ENCODE measurements at regions not wholly inside any gene's neighbourhood (a gene's known extent, or its start where the extent isn't known, plus 50 kb on each side); places are given as distances from the start of the nearest gene placed in this dataset.
A peak's percentile ranks its signal among the peaks of the same experiment; 100 is the strongest.

GRCh38 chr10:28091913-28092312 lies 93.0 kb upstream of the ODAD2 start:
- Histone ChIP-seq H3K4me3 (replicated peaks in 1 of 3; ENCODE audit: insufficient read depth in 1 of 3, low read depth in 1 of 3, low read length in 3 of 3) (no peak overlapping the region), H3K4me1 (ENCODE audit: control insufficient read depth, extremely low read depth, insufficient read depth, low read length) (peaks cover 56% of the 10 kb centered on the region), H3K79me2 (ENCODE audit: control insufficient read depth, insufficient read depth, low read length) (no peaks in the 10 kb centered on the region), H3K27me3 (ENCODE audit: control insufficient read depth in 2 of 2, insufficient read depth in 2 of 2, low read length in 2 of 2) (no peaks in the 10 kb centered on the region), H3K27ac (ENCODE audit: insufficient read depth, low read depth, low read length) (peak overlapping the region; percentile 69), H3K4me2 (ENCODE audit: insufficient read depth, low read length) (peak overlapping the region; percentile 33), H3K9me1 (replicated peaks; ENCODE audit: control insufficient read depth, extremely low read depth, insufficient read depth, low read length) (no peaks in the 10 kb centered on the region), H4K20me1 (replicated peaks; ENCODE audit: control insufficient read depth, extremely low read depth, insufficient read depth, low read length) (no peaks in the 10 kb centered on the region), H3K36me3 (ENCODE audit: control insufficient read depth in 2 of 2, extremely low read depth in 1 of 2, insufficient read depth in 2 of 2, low read length in 2 of 2) (no peaks in the 10 kb centered on the region), H3K9me3 (replicated peaks; ENCODE audit: control insufficient read depth, insufficient read depth, low read length) (no peaks in the 10 kb centered on the region), H2AFZ (ENCODE audit: low read depth, low read length) (no peak overlapping the region), H3K9ac (replicated peaks; ENCODE audit: extremely low read depth, insufficient read depth, low read length) (no peak overlapping the region)
- ChIA-PET CTCF (interaction anchor here (0.8 to 1.2 kb wide), 2 partner anchors 14 to 38 kb away, joined by 3 to 5 read pairs; no protein-coding TSS in a partner anchor), POLR2A (no interaction called here)
- intact Hi-C loops (cut with micrococcal nuclease), result loop anchor here (1.0 kb wide), 1 partner anchor 19 kb away; no protein-coding TSS in a partner anchor
- FAIRE-seq (peak; percentile 15), DNase-seq (ENCODE audit: low read depth, low spot score) (peak; percentile 62)
- dilution Hi-C loops (cut with MboI; ENCODE audit: extremely low pct_ligation_motif_present, low sequenced_read_pairs), result no loop called here
- no TSS peak for BruUV-seq (replicated peaks)
- TF ChIP-seq, protein P1, sequence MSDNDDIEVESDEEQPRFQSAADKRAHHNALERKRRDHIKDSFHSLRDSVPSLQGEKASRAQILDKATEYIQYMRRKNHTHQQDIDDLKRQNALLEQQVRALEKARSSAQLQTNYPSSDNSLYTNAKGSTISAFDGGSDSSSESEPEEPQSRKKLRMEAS (IDR thresholded peaks at IDR 0.05; ENCODE audit: insufficient read depth, insufficient read length), result no peak
- TF ChIP-seq MYC (IDR thresholded peaks at IDR 0.05; ENCODE audit: low read depth, low read length) (no peak), EZH2 (IDR thresholded peaks at IDR 0.05; ENCODE audit: borderline replicate concordance, low read depth, low read length, severe bottlenecking) (no peak), FOS (IDR thresholded peaks at IDR 0.05; ENCODE audit: borderline replicate concordance, insufficient read depth, low read length) (peak; percentile 86), CTCF (IDR thresholded peaks at IDR 0.05; ENCODE audit: extremely low read depth in 1 of 2, insufficient read depth in 1 of 2, low read depth in 1 of 2, low read length in 2 of 2) (no peak), GATA2 (IDR thresholded peaks at IDR 0.05; ENCODE audit: insufficient read depth, insufficient read length, low read depth, low read length) (peak; percentile 87), POLR2A (IDR thresholded peaks at IDR 0.05; ENCODE audit: low read depth, low read length) (no peak), JUN (IDR thresholded peaks at IDR 0.05; ENCODE audit: borderline replicate concordance, insufficient read depth, insufficient read length, low read depth) (peak; percentile 89), POLR2AphosphoS5 (IDR thresholded peaks at IDR 0.05; ENCODE audit: insufficient read depth, low read depth, low read length) (no peak)

Data from endothelial cell of umbilical vein (primary cell).